Esophagus squamous epithelium (tissue), 4 donors: ENCODE measurements at regions not wholly inside any gene's neighbourhood (a gene's known extent, or its start where the extent isn't known, plus 50 kb on each side); places are given as distances from the start of the nearest gene placed in this dataset.

Experiments used
- POLR2A ChIP-seq, 4 donors: fragments of 450-650 bp; IDR thresholded peaks; one replicate each; pipeline ENCODE4 v1.6.1; 2017; ENCODE audit warnings: antibody characterized with exemption in 4 of 4, mild to moderate bottlenecking in 4 of 4, moderate library complexity in 3 of 4
- TF ChIP-seq, protein P1 (sequence below), 6 experiments: fragments of 450-650 bp in 4 of 6; fragments of 200-600 bp in 2 of 6; sonication (generic) in 2 of 6; IDR thresholded peaks; one replicate each; pipeline ENCODE4 v1.5.1; 2016 to 2019; ENCODE audit warnings: antibody characterized with exemption in 6 of 6, mild to moderate bottlenecking in 4 of 6, moderate library complexity in 4 of 6

DNA sequence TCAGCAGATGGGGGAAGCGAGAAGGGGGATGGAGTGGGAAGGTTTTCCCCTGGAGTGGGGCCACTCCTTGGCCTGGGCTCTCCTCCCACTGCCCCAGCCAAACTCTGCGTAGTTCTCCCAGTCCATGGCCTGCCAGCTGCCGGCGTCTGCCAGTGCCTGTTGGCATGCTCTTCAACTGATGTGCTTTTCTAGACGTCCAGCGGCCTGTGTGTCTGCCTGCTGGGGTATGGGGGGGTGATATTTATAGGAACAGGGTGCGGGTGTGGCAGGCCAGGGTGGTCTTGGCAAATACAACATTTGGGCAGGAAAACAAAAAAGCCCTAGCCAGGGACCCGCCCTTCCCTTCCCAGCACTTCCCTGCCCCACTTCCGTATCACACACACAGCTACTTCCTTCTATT is 786.3 kb upstream of the NOVA1 start:
- TF ChIP-seq, protein P1, sequence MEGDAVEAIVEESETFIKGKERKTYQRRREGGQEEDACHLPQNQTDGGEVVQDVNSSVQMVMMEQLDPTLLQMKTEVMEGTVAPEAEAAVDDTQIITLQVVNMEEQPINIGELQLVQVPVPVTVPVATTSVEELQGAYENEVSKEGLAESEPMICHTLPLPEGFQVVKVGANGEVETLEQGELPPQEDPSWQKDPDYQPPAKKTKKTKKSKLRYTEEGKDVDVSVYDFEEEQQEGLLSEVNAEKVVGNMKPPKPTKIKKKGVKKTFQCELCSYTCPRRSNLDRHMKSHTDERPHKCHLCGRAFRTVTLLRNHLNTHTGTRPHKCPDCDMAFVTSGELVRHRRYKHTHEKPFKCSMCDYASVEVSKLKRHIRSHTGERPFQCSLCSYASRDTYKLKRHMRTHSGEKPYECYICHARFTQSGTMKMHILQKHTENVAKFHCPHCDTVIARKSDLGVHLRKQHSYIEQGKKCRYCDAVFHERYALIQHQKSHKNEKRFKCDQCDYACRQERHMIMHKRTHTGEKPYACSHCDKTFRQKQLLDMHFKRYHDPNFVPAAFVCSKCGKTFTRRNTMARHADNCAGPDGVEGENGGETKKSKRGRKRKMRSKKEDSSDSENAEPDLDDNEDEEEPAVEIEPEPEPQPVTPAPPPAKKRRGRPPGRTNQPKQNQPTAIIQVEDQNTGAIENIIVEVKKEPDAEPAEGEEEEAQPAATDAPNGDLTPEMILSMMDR (IDR thresholded peaks at IDR 0.05): no peak
- TF ChIP-seq POLR2A (IDR thresholded peaks at IDR 0.05): no peak
